Fibroblast of peridontal ligament (primary cell): ENCODE measurements at regions not wholly inside any gene's neighbourhood (a gene's known extent, or its start where the extent isn't known, plus 50 kb on each side); places are given as distances from the start of the nearest gene placed in this dataset.

ENCODE experiments used
- DNase-seq: peaks from one replicate; pipeline ENCODE4 v3.0.0-alpha.2; 2010; ENCODE audit errors: extremely low read depth

GRCh38 chr14:86639666-86640065, 1109.7 kb downstream of the FLRT2 start:
- no peak for DNase-seq

GRCh38 chr14:86639146-86639545, 1109.2 kb downstream of the FLRT2 start:
- peak; percentile 62 for DNase-seq

GRCh38 chr14:86627080-86627479, 1097.1 kb downstream of the FLRT2 start:
- DNase-seq, result no peak

GRCh38 chr14:86626530-86626929, 1096.6 kb downstream of the FLRT2 start:
- no peak for DNase-seq

- DNase-seq, result peak; percentile 32
Measured at GRCh38 chr14:86625637-86626036, 1095.7 kb downstream of the FLRT2 start.

- DNase-seq, result peak; percentile 42
Measured at GRCh38 chr14:86619726-86620125, 1089.8 kb downstream of the FLRT2 start.

- DNase-seq, result no peak
Measured at GRCh38 chr14:86613786-86614185, 1083.8 kb downstream of the FLRT2 start.

GRCh38 chr14:86613126-86613525, 1083.2 kb downstream of the FLRT2 start:
- DNase-seq, result no peak

GRCh38 chr14:86604561-86604960, 1074.6 kb downstream of the FLRT2 start:
- peak; percentile 13 for DNase-seq

- DNase-seq, result no peak
Measured at GRCh38 chr14:86602263-86602662, 1072.3 kb downstream of the FLRT2 start.

GRCh38 chr14:86601813-86602212, 1071.9 kb downstream of the FLRT2 start:
- DNase-seq, result no peak

- DNase-seq, result no peak
Measured at GRCh38 chr14:86597279-86597678, 1067.3 kb downstream of the FLRT2 start.

- no peak for DNase-seq
Measured at GRCh38 chr14:86596024-86596423, 1066.1 kb downstream of the FLRT2 start.

- peak; percentile 9 for DNase-seq
Measured at GRCh38 chr14:86575141-86575540, 1045.2 kb downstream of the FLRT2 start.

GRCh38 chr14:86574778-86575129, 1044.8 kb downstream of the FLRT2 start:
- DNase-seq, result no peak

- DNase-seq, result peak; percentile 73
Measured at GRCh38 chr14:86574051-86574777, 1044.3 kb downstream of the FLRT2 start.

GRCh38 chr14:86570371-86570770, 1040.4 kb downstream of the FLRT2 start:
- no peak for DNase-seq

- DNase-seq, result peak; percentile 68
Measured at GRCh38 chr14:86543521-86543920, 1013.6 kb downstream of the FLRT2 start.

GRCh38 chr14:86541972-86542371, 1012.0 kb downstream of the FLRT2 start:
- no peak for DNase-seq

GRCh38 chr14:86540636-86541247, 1010.8 kb downstream of the FLRT2 start:
- DNase-seq, result peak; percentile 15

GRCh38 chr14:86539361-86540070, 1009.6 kb downstream of the FLRT2 start:
- DNase-seq, result no peak

GRCh38 chr14:86533834-86534233, 1003.9 kb downstream of the FLRT2 start:
- no peak for DNase-seq

- DNase-seq, result no peak
Measured at GRCh38 chr14:86532219-86532618, 1002.3 kb downstream of the FLRT2 start.
